NCI-H2196 (cell line): ENCODE measurements at regions not wholly inside any gene's neighbourhood (a gene's known extent, or its start where the extent isn't known, plus 50 kb on each side); places are given as distances from the start of the nearest gene placed in this dataset.

Source experiments
- DNase-seq: peaks from one replicate; lab custom pipeline; 2025; ENCODE audit not compliant: unreplicated experiment; lab: John Stamatoyannopoulos, UW

DNA sequence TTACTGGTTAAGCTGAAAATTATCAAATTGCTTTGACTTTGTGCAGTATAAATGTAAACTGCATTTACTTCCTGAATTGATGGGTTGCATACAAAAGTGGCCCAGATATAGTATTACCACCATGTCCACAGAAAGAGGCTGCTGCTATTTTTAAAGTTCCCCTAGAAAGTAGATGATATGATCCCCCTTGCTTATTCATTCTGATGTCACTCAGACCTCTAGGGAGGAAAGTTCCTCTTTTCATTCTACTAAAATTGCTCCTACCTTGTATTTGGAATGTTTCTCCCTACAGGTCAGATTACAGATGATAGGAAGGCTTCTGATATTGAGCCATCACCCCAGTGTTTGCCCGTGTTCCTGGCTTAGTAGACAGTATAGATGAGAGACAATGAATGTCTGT is 247.6 kb upstream of the TNP1 start:
- DNase-seq, result no peak

DNA sequence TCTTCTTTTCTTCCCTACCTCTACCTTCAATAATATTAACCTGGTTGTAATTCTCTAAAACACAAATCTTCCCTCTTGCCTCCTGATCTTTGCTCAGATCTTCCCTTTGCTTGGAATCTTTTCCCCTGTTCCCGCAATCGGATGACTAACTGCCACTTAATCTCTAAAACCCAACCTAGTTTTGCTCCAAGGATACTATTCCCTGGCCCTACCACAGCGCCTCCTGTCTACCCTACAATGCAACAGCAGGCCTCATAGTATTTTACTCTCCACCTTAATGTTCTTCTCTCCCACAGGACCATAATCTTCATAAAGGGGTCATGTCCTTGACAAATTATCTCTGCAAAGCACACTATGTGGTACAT is 246.8 kb upstream of the TNP1 start:
- DNase-seq, result no peak

DNA sequence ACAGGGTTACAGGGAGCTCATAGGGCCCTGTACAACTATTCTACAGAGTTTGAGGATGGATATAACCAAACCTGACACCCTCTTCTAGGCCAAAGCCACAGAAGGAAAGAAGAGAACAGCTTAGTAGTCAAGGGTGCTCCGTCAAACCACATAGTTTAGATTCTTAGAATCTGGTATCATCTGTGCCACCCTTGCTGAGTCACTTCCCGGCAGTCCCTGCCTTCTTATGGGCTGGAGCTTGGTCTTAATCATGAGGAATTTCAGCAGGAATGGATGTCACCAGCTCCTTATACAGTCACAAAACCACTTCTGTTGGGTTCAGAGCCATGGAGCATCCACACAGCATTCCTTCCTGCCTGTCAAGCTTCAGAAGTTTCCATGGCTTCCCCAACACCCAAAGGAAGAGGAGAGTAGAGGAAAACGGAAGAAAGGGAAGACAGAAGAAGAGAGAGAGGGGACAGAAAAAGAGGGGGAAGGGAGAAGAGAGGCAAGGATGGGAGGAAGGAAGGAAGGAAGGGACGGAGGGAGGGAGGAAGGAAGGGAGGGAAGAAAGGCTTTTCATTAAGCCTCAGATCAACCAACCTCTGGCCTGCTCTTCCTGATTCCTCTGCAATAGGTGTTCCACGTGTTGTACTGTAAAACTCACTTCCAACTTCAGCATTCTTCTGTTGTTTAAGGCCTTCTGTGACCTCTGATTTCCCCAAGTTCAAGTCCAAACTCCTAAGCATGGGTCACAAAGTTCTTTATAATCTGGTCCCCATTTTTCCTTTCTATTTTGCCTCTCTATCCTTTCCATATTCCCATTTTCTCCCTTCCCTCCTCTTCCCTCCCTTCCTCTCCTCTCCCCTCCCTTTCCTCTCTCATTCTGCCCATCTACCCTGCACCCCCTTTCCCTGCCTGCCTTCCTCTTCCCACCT is 246.1 kb upstream of the TNP1 start:
- DNase-seq, result no peak

DNA sequence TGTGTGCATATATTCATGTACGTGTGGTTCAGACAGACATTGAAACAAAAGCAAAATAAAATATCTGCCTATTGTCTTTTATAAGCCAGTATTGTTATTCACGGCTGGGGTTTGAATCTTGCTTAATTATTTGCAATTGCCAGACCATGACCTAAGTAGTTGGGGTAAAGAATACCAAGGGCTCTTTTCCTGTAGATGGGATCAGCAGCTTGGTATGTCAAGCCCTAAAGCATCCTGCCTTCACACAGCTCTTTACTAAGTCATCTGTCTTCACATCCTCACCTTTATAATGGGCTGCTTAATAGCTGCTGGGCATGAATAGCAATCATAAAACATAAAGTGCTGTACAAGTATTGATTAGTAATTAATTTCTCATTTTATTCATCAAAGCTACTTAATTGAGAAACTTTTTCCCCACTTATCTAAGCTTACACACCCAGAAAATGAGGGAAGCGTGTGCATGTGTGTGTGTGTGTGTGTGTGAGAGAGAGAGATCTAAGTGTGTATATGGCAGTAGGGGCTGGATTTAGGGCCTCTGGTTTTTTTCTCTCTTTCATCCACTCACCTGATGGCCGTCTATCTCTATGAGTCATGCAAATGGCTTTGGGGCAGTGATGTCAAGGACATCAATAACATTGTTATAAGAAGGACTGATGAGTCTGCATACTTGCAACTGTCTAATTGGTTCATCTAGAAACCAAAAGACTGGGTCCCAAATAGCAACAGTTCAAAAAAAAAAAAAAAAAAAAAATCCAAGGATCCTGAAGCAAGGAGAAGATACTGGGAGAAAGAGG is 244.1 kb upstream of the TNP1 start:
- DNase-seq, result no peak

DNA sequence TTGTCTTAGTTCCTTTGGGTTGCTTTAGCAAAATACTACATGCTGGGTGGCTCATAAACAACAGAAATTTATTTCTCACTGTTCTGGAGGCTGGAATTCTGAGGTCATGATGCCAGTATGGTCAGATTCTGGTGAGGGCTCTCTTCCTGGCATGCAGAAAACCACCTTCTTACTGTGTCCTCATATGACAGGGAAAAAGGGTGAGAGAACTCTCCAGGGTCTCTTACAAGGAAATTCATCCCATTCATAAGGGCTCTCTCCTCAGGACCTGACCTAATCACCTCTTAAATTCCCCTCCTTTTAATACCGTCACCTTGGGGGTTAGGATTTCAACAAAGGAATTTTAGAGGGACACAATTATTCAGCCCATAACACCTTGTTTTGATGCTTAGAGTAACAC is 243.1 kb upstream of the TNP1 start:
- DNase-seq, result no peak

DNA sequence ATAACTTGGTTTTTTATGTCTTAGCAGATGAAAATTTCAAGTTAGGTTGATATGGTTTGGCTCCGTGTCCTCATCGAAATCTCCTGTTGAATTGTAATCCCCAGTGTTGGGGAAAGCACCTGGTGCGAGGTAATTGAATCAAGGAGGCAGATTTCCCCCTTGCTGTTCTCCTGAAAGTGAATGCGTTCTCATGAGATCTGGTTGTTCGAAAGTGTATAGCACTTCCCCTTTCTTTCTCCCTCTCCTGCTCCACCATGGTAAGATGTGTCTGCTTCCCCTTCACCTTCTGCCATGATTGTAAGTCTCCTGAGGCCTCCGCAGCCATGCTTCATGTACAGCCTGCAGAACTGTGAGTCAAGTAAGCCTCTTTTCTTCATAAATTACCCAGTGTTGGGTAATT is 242.1 kb upstream of the TNP1 start:
- DNase-seq, result no peak

DNA sequence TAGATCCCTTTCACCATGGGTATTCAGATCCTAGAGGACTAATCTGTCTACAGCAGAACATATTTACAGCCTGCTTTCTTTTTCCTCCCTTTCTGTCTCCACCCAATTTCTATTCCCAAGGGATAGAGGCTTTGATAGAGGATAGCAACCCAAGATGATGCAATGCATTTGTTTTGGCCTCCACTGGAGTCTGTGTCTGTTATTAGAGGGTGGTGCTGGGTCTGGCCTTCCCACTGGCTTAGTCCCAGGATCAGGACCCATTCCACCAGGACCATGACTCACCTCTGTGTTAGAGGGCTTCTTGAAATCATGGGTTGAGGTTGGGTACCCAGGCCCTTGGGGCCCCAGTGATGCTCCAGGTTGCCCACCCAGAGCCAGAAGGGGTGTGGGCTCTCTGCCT is 239.7 kb upstream of the TNP1 start:
- no peak for DNase-seq

DNA sequence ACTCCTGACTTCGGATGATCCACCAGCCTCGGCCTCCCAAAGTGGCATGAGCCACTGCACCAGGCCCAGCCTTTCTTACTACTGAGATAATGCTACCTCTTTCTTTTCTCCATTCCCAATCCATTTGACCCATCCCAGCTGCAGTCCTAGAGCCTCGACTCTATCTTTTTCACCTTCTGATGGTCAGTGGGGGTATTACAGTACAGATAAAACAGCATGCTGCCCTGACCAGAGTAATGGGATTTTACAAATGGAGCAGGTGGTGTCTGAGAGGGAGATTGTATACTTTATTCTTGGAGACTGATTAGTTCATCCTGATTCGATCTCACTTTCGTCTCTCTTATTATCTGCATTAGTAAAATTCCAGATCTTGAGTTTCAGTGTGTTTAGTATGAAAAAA is 238.6 kb upstream of the TNP1 start:
- no peak for DNase-seq

DNA sequence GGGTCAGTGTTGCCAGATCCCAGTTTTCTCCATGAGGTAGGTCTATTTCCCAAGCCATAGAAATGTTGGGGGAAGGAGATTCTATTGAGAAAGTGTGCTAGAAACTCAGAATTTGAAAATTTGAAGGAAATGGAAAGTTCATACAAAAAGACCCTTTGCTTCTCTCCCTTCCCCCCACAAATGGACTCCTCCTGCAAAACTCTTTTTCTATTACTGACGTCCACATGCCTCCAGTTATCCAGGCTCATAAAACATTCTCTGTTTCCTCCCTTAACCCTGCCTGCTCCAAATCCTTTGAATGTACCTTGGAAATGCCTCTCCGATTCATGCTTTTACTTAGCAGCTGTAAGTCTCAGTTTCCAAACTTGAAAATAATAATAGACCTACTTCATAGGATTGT is 237.5 kb upstream of the TNP1 start:
- DNase-seq, result no peak

DNA sequence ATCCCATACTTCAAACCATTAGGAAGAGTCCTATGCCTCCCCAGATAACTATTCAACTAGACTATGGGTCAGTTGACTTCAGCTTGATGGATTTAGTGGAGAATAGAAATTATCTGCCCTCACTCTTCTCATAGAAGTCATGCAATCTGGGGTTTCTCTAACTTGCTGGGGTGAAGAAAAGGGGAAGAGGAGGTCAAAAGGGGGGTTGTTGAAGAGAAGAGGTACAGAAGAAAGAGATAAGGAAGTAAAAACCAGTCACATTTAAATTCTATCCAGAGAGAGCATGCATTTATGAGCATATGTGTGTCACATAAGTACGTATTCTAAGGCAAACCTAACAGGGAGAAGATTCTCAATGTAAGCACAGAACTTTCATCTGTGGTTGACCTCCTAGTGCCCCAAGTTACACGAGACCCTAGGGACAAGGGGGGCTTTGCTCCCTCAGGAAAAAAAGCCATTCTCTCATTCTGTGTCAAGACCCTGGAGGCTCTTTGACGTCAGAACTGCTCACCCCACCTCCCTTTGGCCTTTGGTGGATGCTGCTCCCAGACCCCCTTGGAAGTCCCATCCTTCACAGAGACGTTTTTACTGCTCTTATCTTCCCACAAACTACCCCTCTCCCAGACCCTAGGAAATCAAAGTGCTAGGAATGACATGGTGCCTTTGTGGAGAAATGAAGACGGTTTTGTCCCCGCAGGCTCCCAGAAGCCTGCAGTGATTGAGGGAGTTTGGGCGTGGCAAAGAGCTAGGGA is 236.8 kb upstream of the TNP1 start:
- no peak for DNase-seq

DNA sequence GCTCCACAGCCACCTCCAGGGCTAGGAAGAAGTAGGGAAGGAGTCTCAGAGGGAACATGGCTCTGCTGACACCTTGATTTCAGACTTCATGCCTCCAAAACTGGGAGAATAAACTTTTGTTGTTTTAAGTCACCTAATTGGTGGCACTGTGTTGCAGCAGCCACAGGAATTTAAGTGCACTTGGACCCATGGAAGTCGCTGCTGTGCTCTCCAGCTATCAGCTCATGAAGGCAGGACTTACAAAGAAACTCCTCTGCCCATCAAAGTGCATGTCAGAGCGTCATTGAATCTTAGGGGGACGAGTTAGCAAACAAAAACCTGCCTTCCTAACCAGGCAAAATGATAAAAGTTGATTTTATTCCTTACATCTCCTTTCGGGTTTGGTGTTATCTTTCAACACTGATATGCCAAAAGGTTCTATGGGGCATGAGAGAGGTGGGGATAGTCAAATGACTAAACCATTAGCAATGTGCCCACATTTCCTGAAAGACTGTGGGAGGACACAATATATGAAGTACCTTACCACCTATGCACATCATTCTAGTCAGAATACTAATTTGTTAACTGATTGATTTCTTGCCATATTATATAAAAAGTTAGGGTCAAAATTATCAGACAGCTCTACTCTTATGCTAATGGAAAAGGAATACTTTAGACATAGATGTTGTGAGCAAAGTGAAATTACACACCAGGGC is 235.8 kb upstream of the TNP1 start:
- DNase-seq, result no peak

DNA sequence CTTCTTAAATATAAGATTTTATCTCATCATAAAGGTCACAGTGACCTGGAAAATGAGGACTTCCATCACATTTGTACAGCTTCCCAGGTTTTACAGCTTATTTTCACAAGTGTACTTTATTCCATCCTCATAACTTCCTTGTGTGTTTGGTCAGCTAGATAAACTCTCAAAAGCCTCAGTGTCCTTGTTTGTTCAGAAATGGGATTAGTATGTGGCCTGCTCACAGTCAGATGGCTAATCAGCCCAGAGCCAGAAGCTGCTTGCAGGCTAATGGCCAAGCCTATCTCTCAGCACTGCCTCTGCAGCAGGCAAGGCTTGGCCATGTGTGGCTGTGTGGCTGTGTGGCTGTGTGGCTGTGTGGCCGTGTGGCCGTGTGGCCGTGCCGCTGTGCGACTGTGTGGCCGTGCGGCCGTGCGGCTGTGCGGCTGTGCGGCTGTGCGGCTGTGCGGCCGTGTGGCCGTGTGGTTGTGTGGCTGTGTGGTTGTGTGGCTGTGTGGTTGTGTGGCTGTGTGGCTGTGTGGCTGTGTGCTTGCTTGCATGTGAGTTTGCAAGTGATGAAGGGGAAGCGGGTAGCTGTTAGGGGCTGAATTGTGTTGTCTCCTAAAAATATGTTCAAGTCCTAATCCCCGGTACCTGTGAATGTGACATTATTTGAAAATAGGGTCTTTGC is 233.0 kb upstream of the TNP1 start:
- DNase-seq, result no peak

DNA sequence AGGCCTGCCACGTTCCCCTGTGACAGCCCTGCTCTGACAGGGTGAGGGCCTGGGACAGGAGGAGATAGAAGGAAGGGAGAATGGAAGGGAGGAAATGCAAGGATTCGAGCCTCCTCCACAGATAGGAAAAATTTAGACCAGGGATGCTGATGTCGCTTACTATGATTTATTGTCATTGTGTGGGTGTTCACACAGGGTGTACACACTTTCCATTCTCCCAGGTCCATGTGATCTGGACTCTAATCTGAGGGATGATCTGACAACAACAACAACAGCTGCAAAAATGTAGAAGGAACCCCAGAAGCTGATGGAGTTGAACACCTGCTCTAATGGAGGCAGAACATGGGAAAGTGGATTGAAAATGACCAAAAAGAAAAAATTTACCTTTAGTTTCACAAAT is 231.7 kb upstream of the TNP1 start:
- DNase-seq, result no peak

DNA sequence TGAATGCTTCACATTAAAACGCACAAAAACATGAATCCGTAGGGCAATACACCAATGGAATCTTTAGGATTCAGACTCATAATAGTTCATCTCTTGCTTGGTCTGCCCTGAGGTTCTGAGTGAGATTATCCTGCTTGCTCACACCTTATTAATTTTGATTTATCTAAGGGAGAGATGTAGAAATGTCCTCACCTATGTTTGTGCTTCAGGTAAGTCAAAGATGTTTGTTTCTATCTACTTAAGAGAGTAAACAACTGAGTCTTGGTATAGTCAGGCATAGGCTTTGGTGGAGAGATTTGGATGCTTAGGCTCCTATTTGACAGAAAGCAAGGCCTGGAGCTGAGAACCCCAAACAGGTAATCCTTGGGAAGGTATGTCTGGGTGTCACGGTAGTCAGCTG is 231.0 kb upstream of the TNP1 start:
- no peak for DNase-seq

DNA sequence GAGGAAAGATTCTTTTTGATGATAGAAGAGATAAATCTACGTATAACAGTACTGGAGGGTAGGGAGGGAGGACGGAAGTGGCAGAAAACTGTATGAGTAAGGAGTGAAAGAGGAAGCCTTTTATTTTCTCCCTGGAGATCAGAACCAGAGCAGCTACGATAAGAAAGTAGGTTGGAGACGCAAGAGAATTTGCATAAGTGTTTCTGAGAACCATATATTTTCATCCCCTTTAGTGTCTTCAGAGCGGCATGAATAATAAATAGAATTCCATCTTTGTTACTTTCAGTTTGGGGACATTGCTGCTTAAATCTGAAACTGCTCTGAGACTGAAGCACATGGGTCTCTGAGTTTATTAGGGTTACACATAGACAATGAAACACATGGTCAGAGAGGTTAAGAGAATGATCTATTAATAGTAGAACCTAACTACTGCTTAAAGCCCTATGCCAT is 230.2 kb upstream of the TNP1 start:
- DNase-seq, result no peak

DNA sequence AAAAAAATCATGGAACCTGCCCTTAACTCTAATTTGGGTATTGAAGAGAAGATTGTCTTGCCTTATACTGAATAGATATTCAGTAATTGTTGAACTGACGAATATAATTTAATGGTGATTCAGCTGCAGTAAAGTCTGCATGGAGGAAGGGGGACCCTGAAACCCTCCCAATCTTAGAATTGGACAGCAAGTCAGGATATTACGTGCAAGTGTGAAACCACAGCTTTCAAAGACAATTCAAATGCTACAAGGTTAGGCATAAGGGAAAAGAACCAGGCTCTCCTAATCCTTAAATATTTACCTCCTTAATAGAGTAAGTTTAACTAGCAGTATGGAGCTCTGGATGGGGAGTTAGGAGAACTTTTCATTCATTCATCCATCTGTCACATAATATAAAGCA is 226.9 kb upstream of the TNP1 start:
- DNase-seq, result no peak

DNA sequence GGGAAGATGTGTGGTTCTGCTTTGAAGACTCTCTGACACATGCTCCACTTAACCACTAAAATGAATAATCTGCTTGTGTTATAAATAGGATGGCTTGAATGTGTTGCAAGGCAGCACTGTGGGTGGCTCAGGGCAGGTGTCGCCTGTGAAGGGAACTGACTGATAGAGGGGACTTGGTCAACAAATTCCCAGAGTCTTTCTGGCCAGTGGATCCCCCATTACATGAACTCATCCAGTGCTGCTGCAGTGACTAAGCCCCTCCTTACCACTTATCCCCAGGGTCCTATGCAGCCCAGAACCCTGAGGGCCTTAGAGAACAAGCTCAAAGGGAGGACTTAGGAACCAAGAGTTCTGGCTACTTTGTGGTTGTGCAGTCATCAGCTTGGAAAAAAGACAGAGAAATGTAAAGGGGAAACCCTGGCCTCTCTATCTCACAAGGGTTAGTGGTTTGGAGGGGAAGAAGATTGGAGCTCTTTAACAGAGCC is 226.2 kb upstream of the TNP1 start:
- no peak for DNase-seq

DNA sequence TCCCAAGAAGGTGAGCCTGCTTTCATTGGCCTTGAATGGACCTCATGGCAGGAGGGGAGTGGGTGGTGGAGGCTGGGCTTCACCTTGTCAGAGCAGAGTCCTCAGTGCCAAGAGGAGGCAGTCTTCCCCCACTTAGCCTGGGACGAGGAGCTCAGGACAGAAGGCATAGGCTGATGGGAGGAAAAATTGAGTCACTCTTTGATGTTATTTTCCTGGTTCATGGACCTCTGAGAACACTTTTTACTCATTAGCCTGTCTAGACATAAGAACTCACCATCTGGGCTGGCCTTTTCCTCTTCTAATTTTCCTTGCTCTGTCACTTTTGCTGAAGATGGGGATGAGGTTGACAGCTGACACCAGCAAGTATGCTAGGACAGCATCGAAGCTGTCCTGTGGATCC is 225.7 kb upstream of the TNP1 start:
- no peak for DNase-seq

DNA sequence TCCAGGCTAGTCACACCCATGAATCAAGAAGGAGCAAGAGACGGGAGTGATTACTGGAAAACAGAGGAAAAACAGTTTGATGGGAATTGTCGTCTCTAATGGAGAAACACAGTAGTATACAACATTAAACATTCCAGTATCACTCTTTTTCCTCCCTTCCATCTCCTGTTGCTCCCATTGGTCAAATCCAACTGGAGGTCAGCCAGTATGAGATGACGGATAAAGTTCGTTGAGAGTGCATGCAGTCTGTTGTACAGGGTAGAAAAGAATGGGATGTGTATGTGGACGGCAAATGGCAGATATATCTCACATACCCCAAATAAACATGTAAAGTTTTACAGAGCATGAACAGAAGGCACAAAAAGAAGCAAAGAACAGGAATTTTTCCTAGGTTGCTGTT is 221.9 kb upstream of the TNP1 start:
- DNase-seq, result no peak

DNA sequence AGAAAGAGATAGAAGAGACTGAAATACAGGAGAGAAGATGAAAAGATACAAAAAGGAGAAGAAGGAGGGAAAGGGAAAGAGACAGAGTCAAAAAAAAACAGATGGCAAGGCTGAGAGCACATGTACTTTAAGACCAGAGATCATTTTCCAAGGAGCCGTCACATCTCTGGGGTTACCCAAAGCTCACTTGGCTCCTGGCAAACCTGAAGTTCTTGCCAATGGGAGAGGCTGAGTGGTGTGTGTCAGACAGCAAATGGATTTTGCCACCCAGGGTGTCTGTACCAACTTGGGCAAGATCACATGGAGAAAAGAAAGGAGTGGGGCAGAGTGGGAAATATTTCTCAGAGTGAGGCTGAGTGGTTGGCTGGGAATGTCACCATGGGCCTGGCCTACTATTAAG is 219.3 kb upstream of the TNP1 start:
- no peak for DNase-seq
